ENCODE measurements at regions not wholly inside any gene's neighbourhood (a gene's known extent, or its start where the extent isn't known, plus 50 kb on each side); places are given as distances from the start of the nearest gene placed in this dataset.

DNA sequence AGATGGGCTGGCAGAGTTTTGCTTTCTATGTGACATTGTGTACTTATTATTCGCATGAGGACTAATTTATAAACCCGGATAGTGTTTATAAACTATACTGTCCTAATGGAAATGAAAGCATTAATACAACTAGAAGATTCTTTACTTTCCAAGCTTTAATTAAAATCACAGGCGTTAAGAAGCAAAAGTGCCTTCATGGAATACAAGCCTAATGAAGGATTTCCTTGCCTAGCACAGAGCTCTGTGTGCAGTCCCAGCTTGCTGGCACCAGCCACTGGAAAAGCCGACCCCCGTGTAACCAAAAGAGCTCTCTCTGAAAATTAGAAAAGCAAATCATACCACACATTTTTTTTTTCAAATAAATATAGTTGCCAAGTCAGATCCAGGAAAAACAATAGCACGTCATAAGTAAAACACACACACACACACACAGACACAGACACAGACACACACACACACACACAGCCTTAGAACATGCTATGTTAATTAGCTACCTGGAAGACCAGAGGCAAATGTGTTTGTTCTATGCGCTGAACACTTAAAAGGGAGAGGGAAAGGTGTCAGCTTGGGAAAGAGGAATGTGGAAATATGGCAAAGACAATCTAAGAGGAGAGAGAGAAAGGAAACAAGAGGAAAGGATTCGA lies 1084.2 kb downstream of the TUSC7 start:
- Histone ChIP-seq H3K27ac (ENCODE audit: low read depth, low read length) (no peak overlapping the region), H3K27me3 (ENCODE audit: control insufficient read depth in 2 of 2, insufficient read depth in 2 of 2, low read length in 2 of 2) (no peaks in the 10 kb centered on the region), H3K9me3 (ENCODE audit: control insufficient read depth in 2 of 3, low read length in 3 of 3) (no peaks in the 10 kb centered on the region), H3K4me3 (ENCODE audit: low read length) (no peak overlapping the region), H3K4me1 (ENCODE audit: control insufficient read depth in 2 of 2, insufficient read depth in 2 of 2, low read length in 2 of 2) (no peaks in the 10 kb centered on the region), H3K36me3 (ENCODE audit: control insufficient read depth in 2 of 3, insufficient read depth in 3 of 3, low read length in 3 of 3) (no peaks in the 10 kb centered on the region)
- ChIA-PET CTCF (interaction anchor here (0.6 kb wide), 1 partner anchor 24 kb away, joined by 5 read pairs; no protein-coding TSS in a partner anchor), POLR2A (no interaction called here)
- intact Hi-C loops (cut with micrococcal nuclease): no loop called here
- no peak overlapping the region for H3K4me3 Mint-ChIP-seq
- H3K36me3 Mint-ChIP-seq: no peaks in the 10 kb centered on the region
- ATAC-seq: no peak
- H3K27me3 Mint-ChIP-seq: peaks cover 0 to 3% (median 0%) of the 10 kb centered on the region in 5 donors
- H3K4me1 Mint-ChIP-seq: no peaks in the 10 kb centered on the region
- no peak for DNase-seq
- H3K27ac Mint-ChIP-seq: no peak overlapping the region
- H3K9me3 Mint-ChIP-seq: peaks cover 0 to 11% (median 2%) of the 10 kb centered on the region in 11 donors

DNA sequence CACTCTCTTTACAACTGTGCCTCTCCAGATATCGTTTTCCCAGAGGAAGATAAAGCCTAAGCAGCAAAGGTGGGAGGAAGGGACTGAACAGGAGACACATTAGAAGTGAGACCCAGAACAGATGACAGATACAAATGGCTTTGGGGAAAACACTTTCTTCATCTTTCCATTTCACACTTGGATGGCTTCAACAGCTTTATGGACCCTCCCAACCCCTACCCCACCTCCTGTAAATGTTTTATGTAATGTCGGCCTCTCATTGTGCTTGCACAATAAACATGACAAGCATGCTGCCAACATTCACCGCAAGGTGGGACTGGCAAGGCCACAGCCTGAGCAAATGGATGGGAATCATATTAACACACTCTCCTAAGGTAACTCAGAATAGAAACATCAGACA lies 1088.6 kb downstream of the TUSC7 start:
- no peak overlapping the region for H3K4me3 Mint-ChIP-seq
- no peak overlapping the region for H3K27ac Mint-ChIP-seq
- H3K9me3 Mint-ChIP-seq: peaks cover 0 to 12% (median 2%) of the 10 kb centered on the region in 11 donors
- H3K36me3 Mint-ChIP-seq: no peaks in the 10 kb centered on the region
- ChIA-PET CTCF (no interaction called here), POLR2A (no interaction called here)
- Histone ChIP-seq H3K9me3 (ENCODE audit: control insufficient read depth in 2 of 3, low read length in 3 of 3) (no peaks in the 10 kb centered on the region), H3K27me3 (ENCODE audit: control insufficient read depth in 2 of 2, insufficient read depth in 2 of 2, low read length in 2 of 2) (no peaks in the 10 kb centered on the region), H3K4me3 (ENCODE audit: low read length) (no peak overlapping the region), H3K27ac (ENCODE audit: low read depth, low read length) (no peak overlapping the region), H3K4me1 (ENCODE audit: control insufficient read depth in 2 of 2, insufficient read depth in 2 of 2, low read length in 2 of 2) (no peaks in the 10 kb centered on the region), H3K36me3 (ENCODE audit: control insufficient read depth in 2 of 3, insufficient read depth in 3 of 3, low read length in 3 of 3) (no peaks in the 10 kb centered on the region)
- no peak for ATAC-seq
- no peak for DNase-seq
- peaks cover 0 to 2% (median 0%) of the 10 kb centered on the region in 5 donors for H3K27me3 Mint-ChIP-seq
- intact Hi-C loops (cut with micrococcal nuclease): no loop called here
- no peaks in the 10 kb centered on the region for H3K4me1 Mint-ChIP-seq

DNA sequence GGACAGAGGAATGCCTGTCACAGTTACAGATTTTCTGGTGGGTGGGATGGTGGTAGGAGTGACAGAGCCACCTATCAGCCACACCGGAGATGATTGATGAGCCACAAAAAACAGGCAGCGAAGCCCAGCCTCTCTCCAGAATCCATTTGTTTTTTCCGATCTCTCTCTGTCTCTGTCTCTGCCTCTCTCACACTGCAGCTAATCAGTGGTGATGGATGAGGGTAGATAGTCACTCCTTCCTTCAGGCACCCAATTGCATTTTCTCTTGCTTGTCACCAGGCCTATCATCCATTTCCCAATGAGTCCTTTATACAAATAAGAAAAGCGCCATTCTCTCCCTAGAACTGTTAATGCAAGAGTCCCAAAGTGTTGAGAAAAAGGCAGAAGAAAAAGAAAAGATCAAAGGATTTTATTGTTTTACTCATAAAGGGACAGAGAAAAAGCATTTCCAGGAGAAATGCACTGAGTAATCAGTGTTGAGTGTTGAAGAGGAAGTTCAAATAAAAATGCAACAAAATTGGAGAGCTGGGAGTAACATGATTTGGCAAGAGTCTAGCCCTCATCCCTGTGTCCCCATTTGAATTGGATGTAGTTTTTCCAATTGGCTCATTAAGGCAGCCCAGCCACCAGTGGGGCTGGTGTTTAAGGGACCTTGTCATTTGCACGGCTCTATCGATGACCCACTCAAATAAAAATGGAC lies 1089.3 kb downstream of the TUSC7 start:
- no peaks in the 10 kb centered on the region for H3K27me3 ChIP-seq (ENCODE audit: control insufficient read depth in 2 of 2, insufficient read depth in 2 of 2, low read length in 2 of 2)
- DNase-seq (no peak), ATAC-seq (no peak)
- no peak overlapping the region for H3K27ac ChIP-seq (ENCODE audit: low read depth, low read length)
- no peaks in the 10 kb centered on the region for H3K36me3 Mint-ChIP-seq
- no peak overlapping the region for H3K4me3 Mint-ChIP-seq
- no peak overlapping the region for H3K27ac Mint-ChIP-seq
- no peaks in the 10 kb centered on the region for H3K27me3 Mint-ChIP-seq
- no peaks in the 10 kb centered on the region for H3K9me3 ChIP-seq (ENCODE audit: control insufficient read depth in 2 of 3, low read length in 3 of 3)
- intact Hi-C loops (cut with micrococcal nuclease): no loop called here
- no peak overlapping the region for H3K4me3 ChIP-seq (ENCODE audit: low read length)
- ChIA-PET CTCF (no interaction called here), POLR2A (no interaction called here)
- H3K4me1 ChIP-seq (ENCODE audit: control insufficient read depth in 2 of 2, insufficient read depth in 2 of 2, low read length in 2 of 2): no peaks in the 10 kb centered on the region
- peaks cover 0 to 12% (median 2%) of the 10 kb centered on the region in 11 donors for H3K9me3 Mint-ChIP-seq
- H3K36me3 ChIP-seq (ENCODE audit: control insufficient read depth in 2 of 3, insufficient read depth in 3 of 3, low read length in 3 of 3): no peaks in the 10 kb centered on the region
- no peaks in the 10 kb centered on the region for H3K4me1 Mint-ChIP-seq

DNA sequence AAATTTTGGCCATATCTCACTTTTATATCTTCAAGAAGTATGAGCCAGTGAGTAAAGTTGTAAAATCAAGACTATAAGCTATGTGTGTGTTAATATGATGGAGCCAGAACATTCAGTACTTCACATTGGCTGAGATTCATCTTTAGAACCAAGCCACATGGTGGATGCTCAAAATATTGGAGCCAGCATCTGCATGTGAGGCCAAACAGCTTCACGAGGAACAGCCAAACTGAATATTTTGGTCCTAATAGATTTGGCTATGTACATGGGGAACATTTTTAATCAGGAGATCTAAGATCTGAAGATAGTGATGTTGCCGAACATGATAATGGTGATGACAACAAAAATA lies 1089.8 kb downstream of the TUSC7 start:
- Mint-ChIP-seq H3K27me3 (no peaks in the 10 kb centered on the region), H3K36me3 (no peaks in the 10 kb centered on the region), H3K4me3 (no peak overlapping the region), H3K4me1 (no peaks in the 10 kb centered on the region), H3K27ac (no peak overlapping the region), H3K9me3 (peaks cover 0 to 12% (median 2%) of the 10 kb centered on the region in 11 donors)
- no peak overlapping the region for H3K27ac ChIP-seq (ENCODE audit: low read depth, low read length)
- ATAC-seq (no peak), DNase-seq (no peak)
- H3K27me3 ChIP-seq (ENCODE audit: control insufficient read depth in 2 of 2, insufficient read depth in 2 of 2, low read length in 2 of 2): no peaks in the 10 kb centered on the region
- H3K9me3 ChIP-seq (ENCODE audit: control insufficient read depth in 2 of 3, low read length in 3 of 3): no peaks in the 10 kb centered on the region
- intact Hi-C loops (cut with micrococcal nuclease): no loop called here
- H3K4me3 ChIP-seq (ENCODE audit: low read length): no peak overlapping the region
- CTCF ChIA-PET: no interaction called here
- POLR2A ChIA-PET: no interaction called here
- H3K36me3 ChIP-seq (ENCODE audit: control insufficient read depth in 2 of 3, insufficient read depth in 3 of 3, low read length in 3 of 3): no peaks in the 10 kb centered on the region
- no peaks in the 10 kb centered on the region for H3K4me1 ChIP-seq (ENCODE audit: control insufficient read depth in 2 of 2, insufficient read depth in 2 of 2, low read length in 2 of 2)

DNA sequence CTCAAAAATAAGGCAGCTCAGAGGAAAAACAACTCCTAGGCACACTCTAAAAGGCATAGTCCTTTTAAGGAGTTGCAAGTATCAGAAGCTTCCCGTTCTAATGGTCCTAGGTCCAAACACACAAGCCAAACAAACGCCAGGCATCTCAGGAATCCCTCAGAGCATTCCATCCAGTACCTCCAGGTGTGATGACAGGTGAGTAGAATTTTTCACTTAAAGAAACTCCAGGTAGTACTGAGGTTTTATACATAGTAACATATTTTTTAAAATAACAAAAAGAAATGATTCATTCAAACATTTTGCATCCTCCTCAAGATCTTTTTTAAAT lies 1092.3 kb downstream of the TUSC7 start:
- H3K36me3 ChIP-seq (ENCODE audit: control insufficient read depth in 2 of 3, insufficient read depth in 3 of 3, low read length in 3 of 3): no peaks in the 10 kb centered on the region
- H3K27ac Mint-ChIP-seq: no peak overlapping the region
- no peaks in the 10 kb centered on the region for H3K36me3 Mint-ChIP-seq
- no peak overlapping the region for H3K4me3 ChIP-seq (ENCODE audit: low read length)
- DNase-seq (no peak), ATAC-seq (no peak)
- H3K27me3 Mint-ChIP-seq: no peaks in the 10 kb centered on the region
- no peaks in the 10 kb centered on the region for H3K4me1 ChIP-seq (ENCODE audit: control insufficient read depth in 2 of 2, insufficient read depth in 2 of 2, low read length in 2 of 2)
- no peak overlapping the region for H3K4me3 Mint-ChIP-seq
- no peaks in the 10 kb centered on the region for H3K27me3 ChIP-seq (ENCODE audit: control insufficient read depth in 2 of 2, insufficient read depth in 2 of 2, low read length in 2 of 2)
- H3K9me3 ChIP-seq (ENCODE audit: control insufficient read depth in 2 of 3, low read length in 3 of 3): no peaks in the 10 kb centered on the region
- H3K9me3 Mint-ChIP-seq: peaks cover 0 to 16% (median 2%) of the 10 kb centered on the region in 11 donors
- no peak overlapping the region for H3K27ac ChIP-seq (ENCODE audit: low read depth, low read length)
- H3K4me1 Mint-ChIP-seq: no peaks in the 10 kb centered on the region
- POLR2A ChIA-PET: no interaction called here
- CTCF ChIA-PET: interaction anchor here (0.6 kb wide), 2 partner anchors 111 to 729 kb away, joined by 3 read pairs; no protein-coding TSS in a partner anchor
- intact Hi-C loops (cut with micrococcal nuclease): loop anchor here in 1 of 2 donors (10.0 kb wide), 1 partner anchor 127 kb away; no protein-coding TSS in a partner anchor

DNA sequence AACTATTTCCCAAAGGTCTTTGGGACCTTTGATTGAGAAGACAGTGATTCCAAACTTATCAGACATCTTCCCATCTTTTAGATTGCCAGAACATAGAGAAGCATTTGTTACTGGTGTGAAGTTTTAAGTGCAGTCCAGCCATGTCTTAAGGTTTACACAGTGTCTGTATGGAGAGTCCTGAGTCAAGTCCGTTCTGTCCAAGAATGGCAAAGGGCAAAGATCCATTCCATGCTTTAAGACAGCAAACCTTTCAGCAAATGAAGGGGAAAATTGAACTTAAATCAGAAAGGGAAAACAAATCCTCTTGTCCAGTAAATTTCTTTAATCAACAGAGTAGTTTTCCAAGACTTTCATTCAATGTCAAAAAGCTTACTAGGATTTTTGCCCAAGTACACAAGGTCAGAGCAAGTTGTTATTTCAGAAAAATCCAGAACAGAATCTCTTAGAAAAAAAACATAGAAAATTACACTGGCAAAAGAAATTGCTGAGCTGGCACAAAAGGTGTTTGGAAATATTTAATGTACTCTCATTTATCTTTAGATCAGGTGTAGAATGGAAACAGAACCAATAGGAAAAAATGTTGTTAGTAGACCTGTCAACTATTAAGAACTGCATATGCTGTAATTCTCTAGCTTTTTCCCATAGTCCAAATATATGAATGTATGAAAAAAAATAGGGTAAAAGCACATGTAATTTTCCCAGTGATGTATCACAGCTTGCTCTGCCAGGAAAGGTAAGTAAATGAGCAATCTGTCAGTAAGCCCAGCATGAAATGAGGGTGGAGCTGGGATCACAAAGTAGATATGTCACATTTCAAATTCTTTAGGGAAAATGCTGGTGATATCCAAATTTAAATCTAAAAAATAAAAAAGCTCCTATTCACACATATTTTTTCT lies 1099.9 kb downstream of the TUSC7 start:
- no peaks in the 10 kb centered on the region for H3K36me3 Mint-ChIP-seq
- H3K27ac ChIP-seq (ENCODE audit: low read depth, low read length): no peak overlapping the region
- no peaks in the 10 kb centered on the region for H3K27me3 ChIP-seq (ENCODE audit: control insufficient read depth in 2 of 2, insufficient read depth in 2 of 2, low read length in 2 of 2)
- intact Hi-C loops (cut with micrococcal nuclease): loop anchor here in 1 of 2 donors (10.0 kb wide), 1 partner anchor 135 kb away; no protein-coding TSS in a partner anchor
- H3K36me3 ChIP-seq (ENCODE audit: control insufficient read depth in 2 of 3, insufficient read depth in 3 of 3, low read length in 3 of 3): no peaks in the 10 kb centered on the region
- H3K27me3 Mint-ChIP-seq: no peaks in the 10 kb centered on the region
- H3K27ac Mint-ChIP-seq: no peak overlapping the region
- ChIA-PET POLR2A (no interaction called here), CTCF (no interaction called here)
- no peak overlapping the region for H3K4me3 ChIP-seq (ENCODE audit: low read length)
- ATAC-seq: no peak
- H3K4me1 Mint-ChIP-seq: no peaks in the 10 kb centered on the region
- H3K9me3 ChIP-seq (ENCODE audit: control insufficient read depth in 2 of 3, low read length in 3 of 3): no peaks in the 10 kb centered on the region
- H3K9me3 Mint-ChIP-seq: peaks cover 0 to 16% (median 2%) of the 10 kb centered on the region in 11 donors
- H3K4me3 Mint-ChIP-seq: no peak overlapping the region
- no peaks in the 10 kb centered on the region for H3K4me1 ChIP-seq (ENCODE audit: control insufficient read depth in 2 of 2, insufficient read depth in 2 of 2, low read length in 2 of 2)
- DNase-seq: no peak

All from naive thymus-derived CD4-positive, alpha-beta T cell (primary cell).